GM23248 (cell line): ENCODE measurements at regions not wholly inside any gene's neighbourhood (a gene's known extent, or its start where the extent isn't known, plus 50 kb on each side); places are given as distances from the start of the nearest gene placed in this dataset.

Experiments
- DNase-seq: peaks from one replicate; pipeline ENCODE4 v3.0.0-alpha.2; 2015
- H2AFZ ChIP-seq: fragments of 200-600 bp; sonication (generic); 2 replicates; pipeline ENCODE4 v1.6.1; 2016; ENCODE audit warnings: antibody characterized with exemption
- H3F3A ChIP-seq: fragments of 200-600 bp; sonication (generic); 2 replicates; pipeline ENCODE4 v1.6.1; 2016; ENCODE audit warnings: mild to moderate bottlenecking, antibody characterized with exemption, mixed run types; ENCODE audit not compliant: insufficient read depth
- H3K27ac ChIP-seq: fragments of 200-600 bp; sonication (generic); 2 replicates; pipeline ENCODE4 v1.5.1; 2016; ENCODE audit warnings: mild to moderate bottlenecking
- H3K27me3 ChIP-seq: fragments of 200-600 bp; sonication (generic); replicated peaks from 2 replicates; pipeline ENCODE4 v1.6.1; 2016; ENCODE audit warnings: mild to moderate bottlenecking; ENCODE audit not compliant: insufficient read depth
- H3K36me3 ChIP-seq: fragments of 200-600 bp; sonication (generic); 2 replicates; pipeline ENCODE4 v1.6.1; 2016; ENCODE audit warnings: low read depth, mild to moderate bottlenecking
- H3K4me1 ChIP-seq: fragments of 200-600 bp; sonication (generic); 2 replicates; pipeline ENCODE4 v1.6.1; 2016; ENCODE audit warnings: mild to moderate bottlenecking; ENCODE audit not compliant: insufficient read depth
- H3K4me2 ChIP-seq: fragments of 200-600 bp; sonication (generic); one replicate; pipeline ENCODE4 v1.6.1; 2016; ENCODE audit warnings: mild to moderate bottlenecking; ENCODE audit not compliant: unreplicated experiment
- H3K4me3 ChIP-seq: fragments of 200-600 bp; sonication (generic); 2 replicates; pipeline ENCODE4 v1.5.1; 2016; ENCODE audit warnings: mild to moderate bottlenecking
- H3K79me2 ChIP-seq: fragments of 200-600 bp; sonication (generic); 2 replicates; pipeline ENCODE4 v1.6.1; 2016; ENCODE audit warnings: mild to moderate bottlenecking; ENCODE audit not compliant: insufficient read depth
- H3K9ac ChIP-seq: fragments of 200-600 bp; sonication (generic); 2 replicates; pipeline ENCODE4 v1.6.1; 2016; ENCODE audit warnings: mild to moderate bottlenecking
- H3K9me2 ChIP-seq: fragments of 200-600 bp; sonication (generic); 2 replicates; pipeline ENCODE4 v1.6.1; 2016; ENCODE audit warnings: mixed run types, mild to moderate bottlenecking, moderate library complexity; ENCODE audit not compliant: insufficient read depth
- H3K9me3 ChIP-seq: fragments of 200-600 bp; sonication (generic); one replicate; pipeline ENCODE4 v1.6.1; 2017; ENCODE audit warnings: low read depth
- H4K20me1 ChIP-seq: fragments of 200-600 bp; sonication (generic); 2 replicates; pipeline ENCODE4 v1.6.0; 2016; ENCODE audit not compliant: insufficient read depth
- EZH2 ChIP-seq: fragments of 200-600 bp; sonication (generic); IDR thresholded peaks from 2 replicates; pipeline ENCODE4 v1.6.1; 2018; ENCODE audit warnings: antibody characterized with exemption, mild to moderate bottlenecking; ENCODE audit not compliant: insufficient read depth, poor library complexity, severe bottlenecking
- EZH2phosphoT487 ChIP-seq: fragments of 200-600 bp; sonication (generic); IDR thresholded peaks from 2 replicates; pipeline ENCODE4 v1.6.1; 2018; ENCODE audit warnings: antibody characterized with exemption, moderate library complexity, mild to moderate bottlenecking, low read depth; ENCODE audit not compliant: insufficient read depth
- WGBS, 2 experiments: methylation state at CpG; one replicate each; pipeline ENCODE4 v1.1.6; 2015 to 2017; ENCODE audit warnings: low lambda C conversion rate in 2 of 2, low coverage in 1 of 2; ENCODE audit errors: missing lambda C conversion rate in 2 of 2; 5-methylcytosine and 5-hydroxymethylcytosine counted together
- in situ Hi-C: fragments of 300-500 bp; cut with MboI; formaldehyde crosslinking; loops from 2 replicates; pipeline ENCODE4 v1.15.0; 2020

- H3K79me2 ChIP-seq, result no peaks in the 10 kb centered on the region
- no peak overlapping the region for H3K4me3 ChIP-seq
- H3F3A ChIP-seq, result no peaks in the 10 kb centered on the region
- no peaks in the 10 kb centered on the region for H3K36me3 ChIP-seq
- in situ Hi-C loops, result no loop called here
- H3K27me3 ChIP-seq, result no peaks in the 10 kb centered on the region
- 52 to 59% methylated on average over 1 of the region's 1 CpG for WGBS, 2 experiments
- no peak overlapping the region for H3K4me2 ChIP-seq
- peaks cover 8% of the 10 kb centered on the region; the same call in 1 of the 2 replicates for H3K4me1 ChIP-seq
- H3K9ac ChIP-seq, result no peak overlapping the region
- H3K9me2 ChIP-seq, result no peaks in the 10 kb centered on the region
- H3K27ac ChIP-seq, result no peak overlapping the region
- no peaks in the 10 kb centered on the region for H3K9me3 ChIP-seq
- no peaks in the 10 kb centered on the region for H4K20me1 ChIP-seq
- H2AFZ ChIP-seq, result no peak overlapping the region
- TF ChIP-seq EZH2, result no peak
- TF ChIP-seq EZH2phosphoT487, result no peak
- DNase-seq, result no peak
Measured at GRCh38 chr5:24765219-24765618, 120.4 kb upstream of the CDH10 start.

GRCh38 chr5:24750355-24750754 is 105.6 kb upstream of the CDH10 start:
- Histone ChIP-seq H3K4me2 (no peak overlapping the region), H2AFZ (peak overlapping the region; percentile 49; the same call in 1 of the 2 replicates), H3K4me1 (no peaks in the 10 kb centered on the region), H3K9ac (no peak overlapping the region), H3K27me3 (no peaks in the 10 kb centered on the region), H3K9me3 (no peaks in the 10 kb centered on the region), H3K79me2 (no peaks in the 10 kb centered on the region), H3F3A (no peaks in the 10 kb centered on the region), H3K27ac (no peak overlapping the region), H4K20me1 (no peaks in the 10 kb centered on the region), H3K36me3 (no peaks in the 10 kb centered on the region), H3K4me3 (no peak overlapping the region), H3K9me2 (no peaks in the 10 kb centered on the region)
- WGBS, 2 experiments, result 42 to 53% methylated on average over 3 of the region's 3 CpGs
- TF ChIP-seq EZH2 (no peak), EZH2phosphoT487 (no peak)
- in situ Hi-C loops, result no loop called here
- DNase-seq, result no peak

DNA sequence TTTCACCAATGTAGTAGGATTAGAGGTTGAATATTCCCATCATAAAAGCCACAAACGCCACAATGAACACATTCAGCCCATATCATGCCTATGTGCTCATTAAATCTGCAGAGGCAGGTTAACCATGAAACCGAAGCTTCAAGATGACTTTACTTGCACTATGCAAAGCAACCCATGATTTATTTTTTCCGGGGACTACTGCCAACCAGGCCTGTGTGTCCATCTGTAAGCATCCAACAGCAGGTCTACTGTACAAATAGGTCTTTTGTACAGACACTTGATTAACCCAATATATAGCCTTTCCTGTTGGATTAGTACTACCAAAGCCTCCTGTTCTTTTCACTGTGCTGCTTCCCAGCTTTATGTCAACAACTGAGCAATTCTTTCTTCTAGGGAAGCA is 104.9 kb upstream of the CDH10 start:
- Histone ChIP-seq H4K20me1 (no peaks in the 10 kb centered on the region), H3K27me3 (no peaks in the 10 kb centered on the region), H3K4me1 (no peaks in the 10 kb centered on the region), H3K4me2 (no peak overlapping the region), H3K4me3 (no peak overlapping the region), H3K9me2 (no peaks in the 10 kb centered on the region), H2AFZ (no peak overlapping the region), H3K36me3 (no peaks in the 10 kb centered on the region), H3F3A (no peaks in the 10 kb centered on the region), H3K9ac (no peak overlapping the region), H3K9me3 (no peaks in the 10 kb centered on the region), H3K79me2 (no peaks in the 10 kb centered on the region), H3K27ac (no peak overlapping the region)
- no peak for DNase-seq
- TF ChIP-seq EZH2 (no peak), EZH2phosphoT487 (no peak)
- in situ Hi-C loops, result no loop called here
- WGBS, 2 experiments, result 41 to 45% methylated on average over 3 of the region's 3 CpGs

DNA sequence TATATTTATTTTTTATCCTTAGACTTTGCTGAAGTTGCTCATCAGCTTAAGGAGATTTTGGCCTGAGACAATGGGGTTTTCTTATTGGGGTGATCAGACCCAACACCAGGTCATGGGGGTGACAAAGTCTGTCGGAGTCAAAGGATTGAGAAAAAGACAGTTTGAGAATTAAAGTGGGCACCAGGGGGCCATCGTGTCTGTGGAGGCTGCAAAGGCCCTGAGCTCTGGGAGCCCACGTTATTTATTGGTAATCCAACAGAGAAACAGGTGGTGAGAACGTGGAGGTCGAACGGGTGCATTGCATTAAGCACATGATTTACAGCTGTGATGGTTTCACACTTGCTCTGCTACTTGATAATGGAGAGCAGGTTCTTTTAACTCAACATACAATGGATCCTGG is 102.5 kb upstream of the CDH10 start:
- Histone ChIP-seq H3K79me2 (no peaks in the 10 kb centered on the region), H3K4me2 (no peak overlapping the region), H4K20me1 (no peaks in the 10 kb centered on the region), H3K4me3 (no peak overlapping the region), H2AFZ (no peak overlapping the region), H3K9me2 (no peaks in the 10 kb centered on the region), H3F3A (no peaks in the 10 kb centered on the region), H3K27ac (no peak overlapping the region), H3K9me3 (no peaks in the 10 kb centered on the region), H3K9ac (no peak overlapping the region), H3K4me1 (0 out of 2 replicates have a peak, but pooled peaks cover 3% of the 10 kb centered on the region), H3K27me3 (no peaks in the 10 kb centered on the region), H3K36me3 (no peaks in the 10 kb centered on the region)
- 25 to 28% methylated on average over 6 of the region's 6 CpGs for WGBS, 2 experiments
- no peak for DNase-seq
- in situ Hi-C loops, result no loop called here
- no peak for TF ChIP-seq EZH2
- TF ChIP-seq EZH2phosphoT487, result no peak

GRCh38 chr5:24742334-24742733 is 97.6 kb upstream of the CDH10 start:
- H4K20me1 ChIP-seq, result no peaks in the 10 kb centered on the region
- H3K36me3 ChIP-seq, result no peaks in the 10 kb centered on the region
- peak; percentile 7 for DNase-seq
- no peak overlapping the region for H3K4me3 ChIP-seq
- in situ Hi-C loops, result no loop called here
- no peak for TF ChIP-seq EZH2
- TF ChIP-seq EZH2phosphoT487, result no peak
- no peaks in the 10 kb centered on the region for H3K9me3 ChIP-seq
- no peaks in the 10 kb centered on the region for H3K79me2 ChIP-seq
- H2AFZ ChIP-seq, result peak overlapping the region; percentile 15; the same call in 1 of the 2 replicates
- no peaks in the 10 kb centered on the region for H3K27me3 ChIP-seq
- no peak overlapping the region for H3K27ac ChIP-seq
- H3K9me2 ChIP-seq, result no peaks in the 10 kb centered on the region
- 0 out of 2 replicates have a peak, but pooled peaks cover 8% of the 10 kb centered on the region for H3K4me1 ChIP-seq
- no peak overlapping the region for H3K4me2 ChIP-seq
- H3K9ac ChIP-seq, result no peak overlapping the region
- H3F3A ChIP-seq, result no peaks in the 10 kb centered on the region
- WGBS, 2 experiments, result 76 to 85% methylated on average over 3 of the region's 3 CpGs
